Fibroblast of lung (primary cell): ENCODE measurements at regions not wholly inside any gene's neighbourhood (a gene's known extent, or its start where the extent isn't known, plus 50 kb on each side); places are given as distances from the start of the nearest gene placed in this dataset.
A peak's percentile ranks its signal among the peaks of the same experiment; 100 is the strongest.

Source experiments
- DNase-seq, 2 donors: peaks; one replicate each; pipeline versions ENCODE4 v3.0.0 to v3.0.0-alpha.2; 2010; ENCODE audit warnings: low read depth in 2 of 2
- H2AFZ ChIP-seq: 2 replicates; pipeline ENCODE4 v1.5.1; 2012; ENCODE audit warnings: low read length, control low read depth, inconsistent platforms
- H3K27ac ChIP-seq: 2 replicates; pipeline ENCODE4 v1.5.1; 2011; ENCODE audit warnings: low read length, control low read depth; ENCODE audit not compliant: insufficient read depth
- H3K27me3 ChIP-seq: 2 replicates; pipeline ENCODE4 v1.5.1; 2011; ENCODE audit warnings: mild to moderate bottlenecking, low read length; ENCODE audit not compliant: control insufficient read depth, insufficient read depth
- H3K36me3 ChIP-seq: 2 replicates; pipeline ENCODE4 v1.5.1; 2011; ENCODE audit warnings: low read length; ENCODE audit not compliant: control insufficient read depth, insufficient read depth
- H3K4me1 ChIP-seq: 2 replicates; pipeline ENCODE4 v1.5.1; 2011; ENCODE audit warnings: low read length; ENCODE audit not compliant: control insufficient read depth, insufficient read depth; ENCODE audit errors: extremely low read depth
- H3K4me2 ChIP-seq: 2 replicates; pipeline ENCODE4 v1.5.1; 2011; ENCODE audit warnings: low read length, control low read depth; ENCODE audit not compliant: insufficient read depth; ENCODE audit errors: extremely low read depth
- H3K4me3 ChIP-seq, 4 experiments: fragments of 200-600 bp in 1 of 4; sonication (generic) in 1 of 4; replicated peaks in 1 of 4; 2 replicates each; pipeline ENCODE4 v1.5.1; 2011 to 2016; ENCODE audit warnings: low read length in 4 of 4, low read depth in 3 of 4, mild to moderate bottlenecking in 3 of 4, control low read depth in 2 of 4, inconsistent platforms in 1 of 4, mixed read lengths in 1 of 4; ENCODE audit not compliant: insufficient read depth in 1 of 4; ENCODE audit errors: control extremely low read depth in 1 of 4
- H3K79me2 ChIP-seq: 2 replicates; pipeline ENCODE4 v1.5.1; 2012; ENCODE audit warnings: mild to moderate bottlenecking, low read length, inconsistent platforms; ENCODE audit not compliant: control insufficient read depth, insufficient read depth
- H3K9ac ChIP-seq: 2 replicates; pipeline ENCODE4 v1.5.1; 2011; ENCODE audit warnings: mild to moderate bottlenecking, low read length, control low read depth; ENCODE audit not compliant: insufficient read depth
- H3K9me3 ChIP-seq: 2 replicates; pipeline ENCODE4 v1.5.1; 2012; ENCODE audit warnings: low read depth, low read length; ENCODE audit not compliant: control insufficient read depth, insufficient read depth
- H4K20me1 ChIP-seq: 2 replicates; pipeline ENCODE4 v1.5.1; 2011; ENCODE audit warnings: low read length; ENCODE audit not compliant: control insufficient read depth, insufficient read depth; ENCODE audit errors: extremely low read depth
- CTCF ChIP-seq, 2 donors: IDR thresholded peaks in 1 of 2; conservative IDR thresholded peaks in 1 of 2; 1 replicate in 1 of 2; 2 replicates in 1 of 2; pipeline ENCODE4 v1.5.1; 2011 to 2012; ENCODE audit warnings: low read length in 2 of 2, control low read depth in 1 of 2, inconsistent platforms in 1 of 2, low read depth in 1 of 2, mild to moderate bottlenecking in 1 of 2
- EZH2 ChIP-seq: IDR thresholded peaks from 2 replicates; pipeline ENCODE4 v1.5.1; 2012; ENCODE audit warnings: low read length, control low read depth, mild to moderate bottlenecking; ENCODE audit errors: missing control alignments

- Histone ChIP-seq H2AFZ (no peak overlapping the region), H3K9me3 (no peaks in the 10 kb centered on the region), H3K4me1 (no peaks in the 10 kb centered on the region), H3K79me2 (no peaks in the 10 kb centered on the region), H4K20me1 (no peaks in the 10 kb centered on the region), H3K9ac (no peak overlapping the region), H3K27me3 (no peaks in the 10 kb centered on the region), H3K27ac (no peak overlapping the region), H3K4me3 (no peak overlapping the region), H3K36me3 (no peaks in the 10 kb centered on the region), H3K4me2 (no peak overlapping the region)
- peak; percentile 6 to 69 for DNase-seq
- TF ChIP-seq CTCF (conservative IDR thresholded peaks at IDR 0.05 in 1 of 2, IDR thresholded peaks at IDR 0.05 in 1 of 2; ENCODE audit: low read depth in 1 of 2, low read length in 2 of 2) (no peak), EZH2 (no peak)
Observed at GRCh38 chr2:7685342-7686015, 768.3 kb downstream of the RNF144A start.

- Histone ChIP-seq H2AFZ (no peak overlapping the region), H4K20me1 (no peaks in the 10 kb centered on the region), H3K4me2 (no peak overlapping the region), H3K79me2 (no peaks in the 10 kb centered on the region), H3K27ac (no peak overlapping the region), H3K4me3 (no peak overlapping the region), H3K36me3 (no peaks in the 10 kb centered on the region), H3K27me3 (no peaks in the 10 kb centered on the region), H3K4me1 (no peaks in the 10 kb centered on the region), H3K9me3 (no peaks in the 10 kb centered on the region), H3K9ac (no peak overlapping the region)
- TF ChIP-seq CTCF (conservative IDR thresholded peaks at IDR 0.05 in 1 of 2, IDR thresholded peaks at IDR 0.05 in 1 of 2; ENCODE audit: low read depth in 1 of 2, low read length in 2 of 2) (no peak), EZH2 (no peak)
- no peak for DNase-seq
Observed at GRCh38 chr2:7686016-7686385, 768.8 kb downstream of the RNF144A start.

- Histone ChIP-seq H3K4me2 (no peak overlapping the region), H3K9me3 (no peaks in the 10 kb centered on the region), H3K27ac (no peak overlapping the region), H2AFZ (no peak overlapping the region), H3K9ac (no peak overlapping the region), H4K20me1 (no peaks in the 10 kb centered on the region), H3K4me3 (no peak overlapping the region), H3K36me3 (no peaks in the 10 kb centered on the region), H3K79me2 (no peaks in the 10 kb centered on the region), H3K27me3 (no peaks in the 10 kb centered on the region), H3K4me1 (peaks cover 6% of the 10 kb centered on the region)
- TF ChIP-seq CTCF (conservative IDR thresholded peaks at IDR 0.05 in 1 of 2, IDR thresholded peaks at IDR 0.05 in 1 of 2; ENCODE audit: low read depth in 1 of 2, low read length in 2 of 2) (no peak), EZH2 (no peak)
- peak in 1 of 2 donors; percentile 55 for DNase-seq
Observed at GRCh38 chr2:7691961-7692656, 774.9 kb downstream of the RNF144A start.
